HCT116 (cell line): ENCODE measurements at regions not wholly inside any gene's neighbourhood (a gene's known extent, or its start where the extent isn't known, plus 50 kb on each side); places are given as distances from the start of the nearest gene placed in this dataset.

Experiments used
- ATAC-seq: fragments of 200-7000 bp; cut with Tn5 transposase; 2 replicates; pipeline ENCODE4 v1.9.1; 2020; ENCODE audit warnings: mild to moderate bottlenecking, moderate library complexity
- BruUV-seq: library from RNA; stranded (reverse); fragments of 400-500 nt; replicated peaks from 2 replicates; lab custom pipeline; 2021; lab: Mats Ljungman, UMichigan
- CTCF ChIA-PET: fragments of 300-600 bp; sonication (Branson Sonifier 250); formaldehyde crosslinking; loops from one replicate; lab custom pipeline; 2021; ENCODE audit warnings: antibody characterized with exemption; lab: Charles Lee
- POLR2A ChIA-PET: fragments of 300-600, 350-600 bp; sonication (Branson Sonifier 250); formaldehyde crosslinking; loops from one replicate; lab custom pipeline; 2021; ENCODE audit warnings: antibody characterized with exemption; lab: Charles Lee
- RAD21 ChIA-PET, 2 experiments: fragments of 300-600 bp; sonication (Branson Sonifier 250); formaldehyde crosslinking; loops; one replicate each; lab custom pipeline; 2023; ENCODE audit warnings: low total read pairs in 2 of 2; ENCODE audit not compliant: uncharacterized antibody in 2 of 2, unreplicated experiment in 2 of 2, low non-redundant PET in 1 of 2; lab: Charles Lee
- DNase-seq: peaks from one replicate; pipeline ENCODE4 v3.0.0-alpha.2; 2010; ENCODE audit warnings: low read depth, low spot score
- H2AFZ ChIP-seq: fragments of 200-600 bp; shearing (Covaris generic), sonication (generic); 2 replicates; pipeline ENCODE4 v1.6.1; 2017; ENCODE audit warnings: low read depth, mixed run types, mixed read lengths, antibody characterized with exemption, low read length; ENCODE audit not compliant: poor library complexity, severe bottlenecking
- H3K27ac ChIP-seq: 2 replicates; pipeline ENCODE4 v1.5.1; 2012; ENCODE audit warnings: low read depth, low read length
- H3K27me3 ChIP-seq: fragments of 200-600 bp; sonication (generic); 2 replicates; pipeline ENCODE4 v1.6.1; 2016; ENCODE audit warnings: mixed run types, low read length, mixed read lengths; ENCODE audit not compliant: insufficient read depth
- H3K36me3 ChIP-seq, 2 experiments: fragments of 200-500 bp in 1 of 2; fragments of 200-600 bp in 1 of 2; sonication (Bioruptor generic) in 1 of 2; sonication (generic) in 1 of 2; 2 replicates each; pipeline versions ENCODE4 v1.5.1 to v1.6.1; 2014 to 2016; ENCODE audit warnings: low read length in 2 of 2, inconsistent platforms in 1 of 2, mixed read lengths in 1 of 2, mixed run types in 1 of 2; ENCODE audit not compliant: insufficient read depth in 2 of 2, control insufficient read depth in 1 of 2
- H3K4me1 ChIP-seq, 2 experiments: fragments of 200-600 bp in 1 of 2; sonication (generic) in 1 of 2; 2 replicates each; pipeline versions ENCODE4 v1.5.1 to v1.6.1; 2012 to 2017; ENCODE audit warnings: low read length in 2 of 2, inconsistent platforms in 1 of 2, mild to moderate bottlenecking in 1 of 2, mixed read lengths in 1 of 2, mixed run types in 1 of 2, moderate library complexity in 1 of 2; ENCODE audit not compliant: insufficient read depth in 2 of 2, control insufficient read depth in 1 of 2
- H3K4me2 ChIP-seq: fragments of 200-600 bp; sonication (generic); 2 replicates; pipeline ENCODE4 v1.6.1; 2017; ENCODE audit warnings: mixed run types, low read length, mixed read lengths
- H3K4me3 ChIP-seq, 2 experiments: fragments of 200-600 bp in 1 of 2; sonication (generic) in 1 of 2; replicated peaks in 1 of 2; 2 replicates each; pipeline ENCODE4 v1.5.1; 2011 to 2016; ENCODE audit warnings: low read length in 2 of 2, control low read depth in 1 of 2, low read depth in 1 of 2, mild to moderate bottlenecking in 1 of 2, mixed read lengths in 1 of 2, mixed run types in 1 of 2
- H3K79me2 ChIP-seq: fragments of 200-600 bp; sonication (generic); 2 replicates; pipeline ENCODE4 v1.6.1; 2017; ENCODE audit warnings: mild to moderate bottlenecking, mixed run types, low read length, moderate library complexity, mixed read lengths; ENCODE audit not compliant: insufficient read depth
- H3K9ac ChIP-seq: fragments of 200-600 bp; sonication (generic); 2 replicates; pipeline ENCODE4 v1.6.1; 2016; ENCODE audit warnings: low read length, mixed read lengths
- H3K9me2 ChIP-seq: fragments of 200-600 bp; sonication (generic), shearing (Covaris generic); 2 replicates; pipeline ENCODE4 v1.6.1; 2017; ENCODE audit warnings: mixed run types, mild to moderate bottlenecking, moderate library complexity; ENCODE audit not compliant: insufficient read depth
- H3K9me3 ChIP-seq, 2 experiments: fragments of 200-500 bp in 1 of 2; fragments of 200-600 bp in 1 of 2; sonication (Bioruptor generic) in 1 of 2; sonication (generic) in 1 of 2; 2 replicates each; pipeline ENCODE4 v1.6.1; 2014 to 2017; ENCODE audit warnings: low read length in 2 of 2, mixed read lengths in 2 of 2, inconsistent platforms in 1 of 2, low read depth in 1 of 2, mild to moderate bottlenecking in 1 of 2, mixed run types in 1 of 2, moderate library complexity in 1 of 2; ENCODE audit not compliant: control insufficient read depth in 1 of 2, insufficient read depth in 1 of 2
- H4K20me1 ChIP-seq: fragments of 200-600 bp; sonication (generic), shearing (Covaris generic); 2 replicates; pipeline ENCODE4 v1.6.1; 2017; ENCODE audit warnings: mixed run types, mild to moderate bottlenecking, moderate library complexity; ENCODE audit not compliant: insufficient read depth
- CBX3 ChIP-seq: IDR thresholded peaks from 2 replicates; pipeline ENCODE4 v1.6.1; 2012; ENCODE audit warnings: low read depth
- CEBPB ChIP-seq: IDR thresholded peaks from 2 replicates; pipeline ENCODE4 v1.6.1; 2012; ENCODE audit warnings: low read depth
- EGR1 ChIP-seq: IDR thresholded peaks from 2 replicates; pipeline ENCODE4 v1.6.1; 2012; ENCODE audit warnings: low read depth
- ELF1 ChIP-seq: IDR thresholded peaks from 2 replicates; pipeline ENCODE4 v1.6.1; 2012; ENCODE audit warnings: low read depth, borderline replicate concordance
- EZH2phosphoT487 ChIP-seq: fragments of 200-600 bp; IDR thresholded peaks from 2 replicates; pipeline ENCODE4 v1.6.1; 2018; ENCODE audit warnings: antibody characterized with exemption, borderline replicate concordance
- JUND ChIP-seq: IDR thresholded peaks from 2 replicates; pipeline ENCODE4 v1.6.1; 2012
- RAD21 ChIP-seq: IDR thresholded peaks from 2 replicates; pipeline ENCODE4 v1.6.1; 2012; ENCODE audit warnings: low read depth, mild to moderate bottlenecking
- SP1 ChIP-seq: IDR thresholded peaks from 2 replicates; pipeline ENCODE4 v1.6.1; 2012; ENCODE audit warnings: low read depth
- SRF ChIP-seq: IDR thresholded peaks from 2 replicates; pipeline ENCODE4 v1.6.1; 2012; ENCODE audit warnings: low read depth
- TCF7L2 ChIP-seq: IDR thresholded peaks from 2 replicates; pipeline ENCODE4 v1.7.0; 2011; ENCODE audit warnings: borderline replicate concordance, inconsistent platforms; ENCODE audit not compliant: insufficient read depth, insufficient read length; ENCODE audit errors: extremely low read depth
- ZNF274 ChIP-seq: fragments of 200-500 bp; sonication (Bioruptor generic); IDR thresholded peaks from 2 replicates; pipeline ENCODE4 v1.6.1; 2014; ENCODE audit warnings: mild to moderate bottlenecking, low read depth, low read length, inconsistent platforms
- intact Hi-C: fragments of 100-400 bp; cut with micrococcal nuclease; formaldehyde crosslinking; loops from 2 replicates; pipeline ENCODE4 v1.10.0; 2022
- TF ChIP-seq, protein P1 (sequence below), 3 experiments: fragments of 200-600 bp in 1 of 3; sonication (generic) in 1 of 3; IDR thresholded peaks in 2 of 3; conservative IDR thresholded peaks in 1 of 3; 2 replicates each; pipeline ENCODE4 v1.5.1; 2012 to 2017; ENCODE audit warnings: low read depth in 2 of 3, low read length in 2 of 3, antibody characterized with exemption in 1 of 3, borderline replicate concordance in 1 of 3, control low read depth in 1 of 3, mild to moderate bottlenecking in 1 of 3, mixed read lengths in 1 of 3, mixed run types in 1 of 3, moderate library complexity in 1 of 3; ENCODE audit not compliant: insufficient read depth in 1 of 3
- TF ChIP-seq, protein P2 (sequence below): IDR thresholded peaks from 2 replicates; pipeline ENCODE4 v1.6.1; 2011; ENCODE audit warnings: mild to moderate bottlenecking, low read length, moderate library complexity; ENCODE audit not compliant: insufficient replicate concordance; ENCODE audit errors: extremely low read depth

DNA sequence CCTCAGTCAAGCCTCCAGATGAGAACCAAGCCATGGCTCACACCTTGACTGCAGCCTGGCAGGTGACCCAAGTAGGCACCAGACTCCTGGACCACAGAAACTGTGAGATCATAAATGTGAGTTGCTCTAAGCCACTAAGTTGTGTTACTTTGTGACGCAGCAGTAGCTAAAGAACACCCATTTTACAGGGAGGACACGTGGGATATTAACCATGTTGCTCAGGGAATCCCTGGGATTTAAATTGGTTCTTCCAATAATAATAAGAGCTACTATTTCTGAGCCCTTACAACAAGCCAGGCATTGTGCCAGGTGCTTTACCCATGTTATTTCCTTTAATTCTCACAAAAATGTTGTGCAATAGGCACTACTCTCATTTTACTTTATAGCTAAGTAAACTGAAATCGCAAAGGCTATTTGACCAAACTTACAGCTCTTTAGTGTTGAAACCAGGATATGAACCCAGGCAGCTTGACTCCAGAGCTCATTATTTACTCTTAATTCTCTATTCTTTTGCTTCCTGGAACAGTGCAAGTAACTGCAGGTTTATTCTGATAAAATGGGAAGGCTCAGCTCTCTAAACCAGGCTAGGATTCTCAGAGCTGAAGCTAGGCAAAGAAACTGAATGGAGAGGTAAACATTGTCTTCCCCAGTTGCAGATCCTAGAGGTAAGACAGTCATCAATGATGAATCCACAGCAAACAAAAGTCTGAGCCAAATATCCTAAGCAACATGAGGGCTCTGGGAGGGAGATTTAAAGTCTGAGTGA is 294.4 kb downstream of the KBTBD8 start:
- no peaks in the 10 kb centered on the region for H3K9me2 ChIP-seq

More for the DNA sequence above, 294.4 kb downstream of the KBTBD8 start:
- no peak overlapping the region for H3K4me2 ChIP-seq
- H2AFZ ChIP-seq: no peak overlapping the region
- H4K20me1 ChIP-seq: no peaks in the 10 kb centered on the region
- TF ChIP-seq JUND: no peak
- no peak for TF ChIP-seq SRF
- TF ChIP-seq EGR1: no peak
- no peak for TF ChIP-seq EZH2phosphoT487
- no peak for TF ChIP-seq CBX3
- TF ChIP-seq ELF1: no peak
- TF ChIP-seq TCF7L2: no peak
- TF ChIP-seq, protein P1, sequence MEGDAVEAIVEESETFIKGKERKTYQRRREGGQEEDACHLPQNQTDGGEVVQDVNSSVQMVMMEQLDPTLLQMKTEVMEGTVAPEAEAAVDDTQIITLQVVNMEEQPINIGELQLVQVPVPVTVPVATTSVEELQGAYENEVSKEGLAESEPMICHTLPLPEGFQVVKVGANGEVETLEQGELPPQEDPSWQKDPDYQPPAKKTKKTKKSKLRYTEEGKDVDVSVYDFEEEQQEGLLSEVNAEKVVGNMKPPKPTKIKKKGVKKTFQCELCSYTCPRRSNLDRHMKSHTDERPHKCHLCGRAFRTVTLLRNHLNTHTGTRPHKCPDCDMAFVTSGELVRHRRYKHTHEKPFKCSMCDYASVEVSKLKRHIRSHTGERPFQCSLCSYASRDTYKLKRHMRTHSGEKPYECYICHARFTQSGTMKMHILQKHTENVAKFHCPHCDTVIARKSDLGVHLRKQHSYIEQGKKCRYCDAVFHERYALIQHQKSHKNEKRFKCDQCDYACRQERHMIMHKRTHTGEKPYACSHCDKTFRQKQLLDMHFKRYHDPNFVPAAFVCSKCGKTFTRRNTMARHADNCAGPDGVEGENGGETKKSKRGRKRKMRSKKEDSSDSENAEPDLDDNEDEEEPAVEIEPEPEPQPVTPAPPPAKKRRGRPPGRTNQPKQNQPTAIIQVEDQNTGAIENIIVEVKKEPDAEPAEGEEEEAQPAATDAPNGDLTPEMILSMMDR (IDR thresholded peaks at IDR 0.05 in 2 of 3, conservative IDR thresholded peaks at IDR 0.05 in 1 of 3; ENCODE audit: borderline replicate concordance in 1 of 3, insufficient read depth in 1 of 3, low read depth in 2 of 3, low read length in 2 of 3): no peak
- no peak for TF ChIP-seq RAD21
- TF ChIP-seq, protein P2, sequence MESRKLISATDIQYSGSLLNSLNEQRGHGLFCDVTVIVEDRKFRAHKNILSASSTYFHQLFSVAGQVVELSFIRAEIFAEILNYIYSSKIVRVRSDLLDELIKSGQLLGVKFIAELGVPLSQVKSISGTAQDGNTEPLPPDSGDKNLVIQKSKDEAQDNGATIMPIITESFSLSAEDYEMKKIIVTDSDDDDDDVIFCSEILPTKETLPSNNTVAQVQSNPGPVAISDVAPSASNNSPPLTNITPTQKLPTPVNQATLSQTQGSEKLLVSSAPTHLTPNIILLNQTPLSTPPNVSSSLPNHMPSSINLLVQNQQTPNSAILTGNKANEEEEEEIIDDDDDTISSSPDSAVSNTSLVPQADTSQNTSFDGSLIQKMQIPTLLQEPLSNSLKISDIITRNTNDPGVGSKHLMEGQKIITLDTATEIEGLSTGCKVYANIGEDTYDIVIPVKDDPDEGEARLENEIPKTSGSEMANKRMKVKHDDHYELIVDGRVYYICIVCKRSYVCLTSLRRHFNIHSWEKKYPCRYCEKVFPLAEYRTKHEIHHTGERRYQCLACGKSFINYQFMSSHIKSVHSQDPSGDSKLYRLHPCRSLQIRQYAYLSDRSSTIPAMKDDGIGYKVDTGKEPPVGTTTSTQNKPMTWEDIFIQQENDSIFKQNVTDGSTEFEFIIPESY: no peak
- no peak for TF ChIP-seq CEBPB
- no peak for TF ChIP-seq SP1
- TF ChIP-seq ZNF274: no peak
- TF ChIP-seq, all 23 proteins: peak for 0
- intact Hi-C loops: no loop called here
- peaks cover 15% of the 10 kb centered on the region for H3K27me3 ChIP-seq
- ATAC-seq (no peak), DNase-seq (no peak)
- POLR2A ChIA-PET: no interaction called here
- H3K27ac ChIP-seq: no peak overlapping the region
- H3K4me3 ChIP-seq: no peak overlapping the region
- no peak overlapping the region for H3K9ac ChIP-seq
- H3K4me1 ChIP-seq: no peaks in the 10 kb centered on the region
- no peaks in the 10 kb centered on the region for H3K79me2 ChIP-seq
- BruUV-seq: no TSS peak
- CTCF ChIA-PET: no interaction called here
- RAD21 ChIA-PET: no interaction called here
- H3K36me3 ChIP-seq: no peaks in the 10 kb centered on the region; a peak in 1 of 4 replicates
- no peaks in the 10 kb centered on the region for H3K9me3 ChIP-seq
